Neuron (in vitro differentiated cells): ENCODE measurements at regions not wholly inside any gene's neighbourhood (a gene's known extent, or its start where the extent isn't known, plus 50 kb on each side); places are given as distances from the start of the nearest gene placed in this dataset.

Source experiments
- H2AFZ ChIP-seq: one replicate; pipeline ENCODE4 v1.6.1; 2013; ENCODE audit warnings: low read depth, mild to moderate bottlenecking, inconsistent platforms, low read length, moderate library complexity
- H3K27me3 ChIP-seq: one replicate; pipeline ENCODE4 v1.6.1; 2013; ENCODE audit warnings: low read length; ENCODE audit not compliant: insufficient read depth
- H3K36me3 ChIP-seq: one replicate; pipeline ENCODE4 v1.6.1; 2013; ENCODE audit warnings: low read length; ENCODE audit not compliant: insufficient read depth
- H3K4me1 ChIP-seq: one replicate; pipeline ENCODE4 v1.6.1; 2013; ENCODE audit warnings: low read length; ENCODE audit not compliant: insufficient read depth
- H3K4me3 ChIP-seq: 2 replicates; pipeline ENCODE4 v1.5.1; 2013; ENCODE audit warnings: mild to moderate bottlenecking, low read length, moderate library complexity
- H3K9me3 ChIP-seq: one replicate; pipeline ENCODE4 v1.6.1; 2013; ENCODE audit warnings: low read length

- H3K9me3 ChIP-seq = no peaks in the 10 kb centered on the region
Observed at GRCh38 chr13:50071379-50071778, 56.1 kb downstream of the KCNRG start.

GRCh38 chr13:50072676-50073075 lies 57.4 kb downstream of the KCNRG start:
- no peaks in the 10 kb centered on the region for H3K9me3 ChIP-seq
- H3K36me3 ChIP-seq = peaks cover 28% of the 10 kb centered on the region
- no peaks in the 10 kb centered on the region for H3K27me3 ChIP-seq
- H2AFZ ChIP-seq = no peak overlapping the region
- no peaks in the 10 kb centered on the region for H3K4me1 ChIP-seq
- H3K4me3 ChIP-seq = no peak overlapping the region

More at GRCh38 chr13:50071379-50071778, 56.1 kb downstream of the KCNRG start:
- Histone ChIP-seq H3K27me3 (no peaks in the 10 kb centered on the region), H3K4me3 (no peak overlapping the region), H3K4me1 (no peaks in the 10 kb centered on the region), H3K36me3 (peaks cover 39% of the 10 kb centered on the region), H2AFZ (no peak overlapping the region)

- Histone ChIP-seq H3K4me1 (peaks cover 3% of the 10 kb centered on the region), H3K27me3 (no peaks in the 10 kb centered on the region), H3K9me3 (no peaks in the 10 kb centered on the region), H2AFZ (no peak overlapping the region), H3K4me3 (no peak overlapping the region), H3K36me3 (peaks cover 21% of the 10 kb centered on the region)
Observed at GRCh38 chr13:50073340-50073739, 58.1 kb downstream of the KCNRG start.

- Histone ChIP-seq H3K4me1 (peaks cover 12% of the 10 kb centered on the region), H3K36me3 (peaks cover 8% of the 10 kb centered on the region), H3K9me3 (no peaks in the 10 kb centered on the region), H3K4me3 (no peak overlapping the region), H2AFZ (no peak overlapping the region), H3K27me3 (no peaks in the 10 kb centered on the region)
Observed at GRCh38 chr13:50074843-50075242, 59.6 kb downstream of the KCNRG start.

- peaks cover 12% of the 10 kb centered on the region for H3K4me1 ChIP-seq
- peaks cover 7% of the 10 kb centered on the region for H3K36me3 ChIP-seq
- H3K4me3 ChIP-seq = no peak overlapping the region
- no peaks in the 10 kb centered on the region for H3K9me3 ChIP-seq
- no peak overlapping the region for H2AFZ ChIP-seq
- no peaks in the 10 kb centered on the region for H3K27me3 ChIP-seq
Observed at GRCh38 chr13:50075619-50076097, 60.4 kb downstream of the KCNRG start.

- Histone ChIP-seq H3K4me1 (peaks cover 13% of the 10 kb centered on the region), H3K9me3 (no peaks in the 10 kb centered on the region), H3K36me3 (peaks cover 7% of the 10 kb centered on the region), H3K27me3 (no peaks in the 10 kb centered on the region), H2AFZ (no peak overlapping the region), H3K4me3 (no peak overlapping the region)
Observed at GRCh38 chr13:50077431-50077830, 62.2 kb downstream of the KCNRG start.

GRCh38 chr13:50078231-50078894 lies 63.1 kb downstream of the KCNRG start:
- Histone ChIP-seq H3K4me1 (peaks cover 18% of the 10 kb centered on the region), H3K4me3 (peak overlapping the region; percentile 61), H3K36me3 (peaks cover 7% of the 10 kb centered on the region), H2AFZ (no peak overlapping the region), H3K9me3 (no peaks in the 10 kb centered on the region), H3K27me3 (no peaks in the 10 kb centered on the region)

GRCh38 chr13:50078895-50079654 lies 63.8 kb downstream of the KCNRG start:
- Histone ChIP-seq H2AFZ (no peak overlapping the region), H3K27me3 (no peaks in the 10 kb centered on the region), H3K4me1 (peaks cover 18% of the 10 kb centered on the region), H3K4me3 (peak overlapping the region; percentile 61), H3K36me3 (peaks cover 5% of the 10 kb centered on the region), H3K9me3 (no peaks in the 10 kb centered on the region)

- H3K4me3 ChIP-seq = peak overlapping the region; percentile 61
- no peaks in the 10 kb centered on the region for H3K9me3 ChIP-seq
- H3K4me1 ChIP-seq = peaks cover 18% of the 10 kb centered on the region
- no peak overlapping the region for H2AFZ ChIP-seq
- H3K36me3 ChIP-seq = peaks cover 3% of the 10 kb centered on the region
- no peaks in the 10 kb centered on the region for H3K27me3 ChIP-seq
Observed at GRCh38 chr13:50079655-50080202, 64.5 kb downstream of the KCNRG start.

- H3K27me3 ChIP-seq = no peaks in the 10 kb centered on the region
- no peaks in the 10 kb centered on the region for H3K36me3 ChIP-seq
- peak overlapping the region; percentile 61 for H3K4me3 ChIP-seq
- peaks cover 18% of the 10 kb centered on the region for H3K4me1 ChIP-seq
- H3K9me3 ChIP-seq = no peaks in the 10 kb centered on the region
- H2AFZ ChIP-seq = no peak overlapping the region
Observed at GRCh38 chr13:50080203-50080910, 65.1 kb downstream of the KCNRG start.

- no peaks in the 10 kb centered on the region for H3K36me3 ChIP-seq
- peaks cover 18% of the 10 kb centered on the region for H3K4me1 ChIP-seq
- H3K4me3 ChIP-seq = peak overlapping the region; percentile 61
- H3K9me3 ChIP-seq = no peaks in the 10 kb centered on the region
- H2AFZ ChIP-seq = peak overlapping the region; percentile 56
- H3K27me3 ChIP-seq = no peaks in the 10 kb centered on the region
Observed at GRCh38 chr13:50080911-50081678, 65.9 kb downstream of the KCNRG start.

- no peaks in the 10 kb centered on the region for H3K27me3 ChIP-seq
- peak overlapping the region; percentile 56 for H2AFZ ChIP-seq
- peak overlapping the region; percentile 61 for H3K4me3 ChIP-seq
- peaks cover 18% of the 10 kb centered on the region for H3K4me1 ChIP-seq
- no peaks in the 10 kb centered on the region for H3K9me3 ChIP-seq
- H3K36me3 ChIP-seq = peaks cover 5% of the 10 kb centered on the region
Observed at GRCh38 chr13:50081679-50082425, 66.6 kb downstream of the KCNRG start.
